Mesenchymal stem cell (in vitro differentiated cells and primary cell): ENCODE measurements at regions not wholly inside any gene's neighbourhood (a gene's known extent, or its start where the extent isn't known, plus 50 kb on each side); places are given as distances from the start of the nearest gene placed in this dataset.
"Not testable (repeated sequence)": the region's sequence is repeated elsewhere in the genome, so short reads cannot be mapped to it uniquely, and the experiment has no call there.

Source experiments
- DNase-seq: peaks from one replicate; pipeline ENCODE4 v3.0.0-alpha.2; 2013
- H2AFZ ChIP-seq: one replicate; pipeline ENCODE4 v1.6.1; 2013; ENCODE audit warnings: low read depth, mild to moderate bottlenecking, control low read depth, inconsistent platforms, low read length, moderate library complexity
- H2AK5ac ChIP-seq: 2 replicates; pipeline ENCODE4 v1.6.1; 2013; ENCODE audit warnings: low read length, moderate library complexity, mild to moderate bottlenecking, inconsistent platforms; ENCODE audit not compliant: severe bottlenecking
- H2BK120ac ChIP-seq: one replicate; pipeline ENCODE4 v1.6.1; 2013; ENCODE audit warnings: low read depth, mild to moderate bottlenecking, inconsistent platforms, low read length, moderate library complexity
- H2BK12ac ChIP-seq, 2 experiments: one replicate each; pipeline ENCODE4 v1.6.1; 2013; ENCODE audit warnings: inconsistent platforms in 2 of 2, low read length in 2 of 2, mild to moderate bottlenecking in 2 of 2, moderate library complexity in 2 of 2, control low read depth in 1 of 2
- H2BK15ac ChIP-seq: one replicate; pipeline ENCODE4 v1.6.1; 2013; ENCODE audit warnings: mild to moderate bottlenecking, low read depth, inconsistent platforms; ENCODE audit not compliant: poor library complexity, severe bottlenecking
- H2BK5ac ChIP-seq: 2 replicates; pipeline ENCODE4 v1.6.1; 2013; ENCODE audit warnings: low read depth, mild to moderate bottlenecking, low read length, control low read depth, inconsistent platforms; ENCODE audit not compliant: poor library complexity, severe bottlenecking
- H3K14ac ChIP-seq, 2 experiments: one replicate each; pipeline ENCODE4 v1.6.1; 2013; ENCODE audit warnings: inconsistent platforms in 2 of 2, low read length in 2 of 2, control low read depth in 1 of 2, mild to moderate bottlenecking in 1 of 2, moderate library complexity in 1 of 2
- H3K18ac ChIP-seq, 2 experiments: one replicate each; pipeline ENCODE4 v1.6.1; 2013; ENCODE audit warnings: inconsistent platforms in 2 of 2, low read length in 2 of 2, control low read depth in 1 of 2, low read depth in 1 of 2, mild to moderate bottlenecking in 1 of 2
- H3K23ac ChIP-seq, 2 experiments: one replicate each; pipeline ENCODE4 v1.6.1; 2013; ENCODE audit warnings: inconsistent platforms in 2 of 2, low read length in 2 of 2, mild to moderate bottlenecking in 2 of 2, moderate library complexity in 2 of 2, control low read depth in 1 of 2
- H3K27ac ChIP-seq: 2 replicates; pipeline ENCODE4 v1.5.1; 2013; ENCODE audit warnings: mild to moderate bottlenecking, moderate library complexity, low read length, control low read depth, inconsistent platforms; ENCODE audit not compliant: poor library complexity, severe bottlenecking
- H3K27me3 ChIP-seq, 2 experiments: 2 replicates each; pipeline versions ENCODE4 v1.6.1 to v1.7.0; 2013; ENCODE audit warnings: low read length in 2 of 2, mild to moderate bottlenecking in 2 of 2, moderate library complexity in 2 of 2, control low read depth in 1 of 2, inconsistent platforms in 1 of 2; ENCODE audit not compliant: control insufficient read depth in 1 of 2, insufficient read depth in 1 of 2
- H3K36me3 ChIP-seq, 2 experiments: 2 replicates each; pipeline versions ENCODE4 v1.6.1 to v1.7.0; 2013; ENCODE audit warnings: low read length in 2 of 2, control low read depth in 1 of 2, inconsistent platforms in 1 of 2, low read depth in 1 of 2, mild to moderate bottlenecking in 1 of 2; ENCODE audit not compliant: insufficient read depth in 2 of 2, control insufficient read depth in 1 of 2
- H3K4ac ChIP-seq, 2 experiments: one replicate each; pipeline ENCODE4 v1.6.1; 2013; ENCODE audit warnings: inconsistent platforms in 2 of 2, low read length in 2 of 2, mild to moderate bottlenecking in 2 of 2, moderate library complexity in 2 of 2, control low read depth in 1 of 2, low read depth in 1 of 2
- H3K4me1 ChIP-seq: 2 replicates; pipeline ENCODE4 v1.6.1; 2013; ENCODE audit warnings: low read depth, low read length, control low read depth; ENCODE audit not compliant: control insufficient read depth, insufficient read depth
- H3K4me2 ChIP-seq: 2 replicates; pipeline ENCODE4 v1.6.1; 2013; ENCODE audit warnings: low read length, mild to moderate bottlenecking, inconsistent platforms; ENCODE audit not compliant: poor library complexity, severe bottlenecking
- H3K4me3 ChIP-seq, 2 experiments: 2 replicates each; pipeline versions ENCODE4 v1.5.1 to v1.7.0; 2013; ENCODE audit warnings: low read length in 2 of 2, mild to moderate bottlenecking in 2 of 2, control low read depth in 1 of 2, low read depth in 1 of 2; ENCODE audit not compliant: insufficient read depth in 1 of 2
- H3K79me1 ChIP-seq: replicated peaks from 2 replicates; pipeline ENCODE4 v1.6.1; 2013; ENCODE audit warnings: mild to moderate bottlenecking, control low read depth, low read length, inconsistent platforms; ENCODE audit not compliant: poor library complexity, severe bottlenecking
- H3K9ac ChIP-seq: 2 replicates; pipeline ENCODE4 v1.7.0; 2013; ENCODE audit warnings: mild to moderate bottlenecking, low read length, moderate library complexity
- H3K9me3 ChIP-seq: 2 replicates; pipeline ENCODE4 v1.7.0; 2013; ENCODE audit warnings: mild to moderate bottlenecking, low read length; ENCODE audit not compliant: control insufficient read depth
- H4K8ac ChIP-seq: one replicate; pipeline ENCODE4 v1.6.1; 2013; ENCODE audit warnings: inconsistent platforms, mild to moderate bottlenecking, low read length, moderate library complexity
- H4K91ac ChIP-seq: one replicate; pipeline ENCODE4 v1.6.1; 2013; ENCODE audit warnings: mild to moderate bottlenecking, low read length, inconsistent platforms
- WGBS: methylation state at CpG from one replicate; pipeline ENCODE4 v1.1.7; 2013; ENCODE audit warnings: mixed read lengths; 5-methylcytosine and 5-hydroxymethylcytosine counted together

- no peak overlapping the region for H3K4me3 ChIP-seq
- H3K4me2 ChIP-seq, result no peak overlapping the region
- no peak overlapping the region for H4K91ac ChIP-seq
- no peaks in the 10 kb centered on the region for H3K36me3 ChIP-seq
- no peak overlapping the region for H2BK120ac ChIP-seq
- no peak overlapping the region for H3K27ac ChIP-seq
- no peak overlapping the region for H3K14ac ChIP-seq
- H3K4me1 ChIP-seq, result no peaks in the 10 kb centered on the region
- no peak overlapping the region for H2BK15ac ChIP-seq
- DNase-seq, result no peak
- no peak overlapping the region for H3K9ac ChIP-seq
- no peaks in the 10 kb centered on the region for H3K9me3 ChIP-seq
- no peak overlapping the region for H2AFZ ChIP-seq
- H2AK5ac ChIP-seq, result no peak overlapping the region
- WGBS, result 67% methylated on average over 2 of the region's 3 CpGs
- no peak overlapping the region for H4K8ac ChIP-seq
- no peak overlapping the region for H3K23ac ChIP-seq
- no peak overlapping the region for H2BK5ac ChIP-seq
- no peak overlapping the region for H3K4ac ChIP-seq
- no peaks in the 10 kb centered on the region for H3K79me1 ChIP-seq
- H3K27me3 ChIP-seq, result peaks cover 0 to 5% of the 10 kb centered on the region in 2 experiments
- H2BK12ac ChIP-seq, result no peak overlapping the region
- no peak overlapping the region for H3K18ac ChIP-seq
Measured at GRCh38 chr14:66011855-66012254, 474.3 kb upstream of the CCDC196 start.

GRCh38 chr14:66013607-66014006, 472.6 kb upstream of the CCDC196 start:
- H3K14ac ChIP-seq, H2BK5ac ChIP-seq, H3K4ac ChIP-seq, H3K4me2 ChIP-seq, H3K23ac ChIP-seq, H3K27ac ChIP-seq, H3K27me3 ChIP-seq, H2BK120ac ChIP-seq, H3K9me3 ChIP-seq, H2AFZ ChIP-seq, H2BK12ac ChIP-seq, H4K8ac ChIP-seq, DNase-seq, H3K4me1 ChIP-seq, H3K36me3 ChIP-seq, H2AK5ac ChIP-seq, H2BK15ac ChIP-seq, H3K9ac ChIP-seq, H4K91ac ChIP-seq, H3K4me3 ChIP-seq, H3K79me1 ChIP-seq, H3K18ac ChIP-seq: not testable (repeated sequence)
- WGBS, result 98% methylated on average over 36 of the region's 42 CpGs

- Histone ChIP-seq H3K79me1 (no peaks in the 10 kb centered on the region), H2AK5ac (no peak overlapping the region), H3K14ac (no peak overlapping the region), H3K36me3 (no peaks in the 10 kb centered on the region), H3K4me3 (no peak overlapping the region), H4K91ac (no peak overlapping the region), H3K9me3 (no peaks in the 10 kb centered on the region), H2BK15ac (no peak overlapping the region), H3K9ac (no peak overlapping the region), H2BK12ac (no peak overlapping the region), H4K8ac (no peak overlapping the region), H3K27ac (no peak overlapping the region), H3K18ac (no peak overlapping the region), H2AFZ (no peak overlapping the region), H2BK120ac (no peak overlapping the region), H3K27me3 (peaks cover 0 to 5% of the 10 kb centered on the region in 2 experiments), H2BK5ac (no peak overlapping the region), H3K4me1 (no peaks in the 10 kb centered on the region), H3K4ac (no peak overlapping the region), H3K23ac (no peak overlapping the region), H3K4me2 (no peak overlapping the region)
- WGBS, result 71% methylated on average over 3 of the region's 4 CpGs
- no peak for DNase-seq
Measured at GRCh38 chr14:66015071-66015780, 470.9 kb upstream of the CCDC196 start.

DNA sequence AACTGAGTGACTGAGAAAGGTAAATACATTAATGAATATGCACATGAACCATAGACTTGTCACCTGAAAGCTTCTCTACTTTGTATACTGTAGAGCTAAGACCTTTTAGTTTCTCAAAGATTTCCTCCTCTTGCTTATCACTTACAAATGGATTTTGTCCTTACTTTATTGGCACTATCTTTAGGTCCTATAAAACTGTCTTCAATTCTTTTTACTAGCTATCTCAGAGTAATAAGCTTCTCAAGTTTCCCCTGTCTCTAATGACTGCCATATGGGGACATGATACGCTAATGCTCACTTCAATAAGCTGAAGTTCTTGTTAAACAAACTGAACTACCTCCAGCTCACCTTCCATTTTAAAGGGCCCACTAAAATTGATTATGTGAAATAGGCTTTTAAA, 468.2 kb upstream of the CCDC196 start:
- Histone ChIP-seq H4K91ac (no peak overlapping the region), H2BK12ac (no peak overlapping the region), H2AFZ (no peak overlapping the region), H2BK15ac (no peak overlapping the region), H3K79me1 (no peaks in the 10 kb centered on the region), H3K9ac (no peak overlapping the region), H3K23ac (no peak overlapping the region), H3K4ac (no peak overlapping the region), H3K4me3 (no peak overlapping the region), H3K9me3 (no peaks in the 10 kb centered on the region), H4K8ac (no peak overlapping the region), H2AK5ac (no peak overlapping the region), H3K27ac (no peak overlapping the region), H3K14ac (no peak overlapping the region), H2BK5ac (no peak overlapping the region), H3K4me1 (no peaks in the 10 kb centered on the region), H3K4me2 (no peak overlapping the region), H3K18ac (no peak overlapping the region), H2BK120ac (no peak overlapping the region), H3K36me3 (no peaks in the 10 kb centered on the region), H3K27me3 (peaks cover 0 to 5% of the 10 kb centered on the region in 2 experiments)
- DNase-seq, result no peak
- 100% methylated on average over 1 of the region's 1 CpG for WGBS
